Uterus (tissue), 3 donors: ENCODE measurements at regions not wholly inside any gene's neighbourhood (a gene's known extent, or its start where the extent isn't known, plus 50 kb on each side); places are given as distances from the start of the nearest gene placed in this dataset.

Experiments used
- DNase-seq, 2 donors: peaks; one replicate each; pipeline ENCODE4 v3.0.0-alpha.2; 2019 to 2020
- H3K27ac ChIP-seq, 2 donors: fragments of 200-600 bp; sonication (generic); 1 replicate in 1 of 2; 2 replicates in 1 of 2; pipeline ENCODE4 v1.5.1; 2016 to 2018
- H3K27me3 ChIP-seq, 2 donors: fragments of 200-600 bp; sonication (generic); one replicate each; pipeline ENCODE4 v1.5.1; 2018 to 2019; ENCODE audit warnings: control low read depth in 1 of 2
- H3K36me3 ChIP-seq, 2 donors: fragments of 200-600 bp; sonication (generic); one replicate each; pipeline ENCODE4 v1.5.1; 2019; ENCODE audit warnings: control low read depth in 1 of 2
- H3K4me1 ChIP-seq, 2 donors: fragments of 200-600 bp; sonication (generic); one replicate each; pipeline ENCODE4 v1.5.1; 2018 to 2019; ENCODE audit warnings: control low read depth in 1 of 2
- H3K4me3 ChIP-seq, 2 donors: fragments of 200-600 bp; sonication (generic); 1 replicate in 1 of 2; 2 replicates in 1 of 2; pipeline ENCODE4 v1.5.1; 2018 to 2019; ENCODE audit warnings: mild to moderate bottlenecking in 1 of 2
- H3K9me3 ChIP-seq, 2 donors: fragments of 200-600 bp; sonication (generic); one replicate each; pipeline ENCODE4 v1.5.1; 2019; ENCODE audit warnings: control low read depth in 1 of 2
- POLR2A ChIP-seq, 2 donors: fragments of 450-650 bp; IDR thresholded peaks; one replicate each; pipeline ENCODE4 v1.6.1; 2016; ENCODE audit warnings: antibody characterized with exemption in 2 of 2, mild to moderate bottlenecking in 1 of 2, moderate library complexity in 1 of 2
- intact Hi-C: fragments of 100-400 bp; cut with DNase I; formaldehyde crosslinking; loops from one replicate; pipeline ENCODE4 v1.15.1; 2023; ENCODE audit warnings: low total_unique reads
- TF ChIP-seq, protein P1 (sequence below), 4 experiments: fragments of 200-600 bp in 2 of 4; fragments of 450-650 bp in 2 of 4; sonication (generic) in 2 of 4; IDR thresholded peaks; one replicate each; pipeline ENCODE4 v1.5.1; 2016 to 2019; ENCODE audit warnings: antibody characterized with exemption in 4 of 4, mild to moderate bottlenecking in 2 of 4, moderate library complexity in 1 of 4
- donor health status: DM: yes; HTN: yes; CAD: no.

DNA sequence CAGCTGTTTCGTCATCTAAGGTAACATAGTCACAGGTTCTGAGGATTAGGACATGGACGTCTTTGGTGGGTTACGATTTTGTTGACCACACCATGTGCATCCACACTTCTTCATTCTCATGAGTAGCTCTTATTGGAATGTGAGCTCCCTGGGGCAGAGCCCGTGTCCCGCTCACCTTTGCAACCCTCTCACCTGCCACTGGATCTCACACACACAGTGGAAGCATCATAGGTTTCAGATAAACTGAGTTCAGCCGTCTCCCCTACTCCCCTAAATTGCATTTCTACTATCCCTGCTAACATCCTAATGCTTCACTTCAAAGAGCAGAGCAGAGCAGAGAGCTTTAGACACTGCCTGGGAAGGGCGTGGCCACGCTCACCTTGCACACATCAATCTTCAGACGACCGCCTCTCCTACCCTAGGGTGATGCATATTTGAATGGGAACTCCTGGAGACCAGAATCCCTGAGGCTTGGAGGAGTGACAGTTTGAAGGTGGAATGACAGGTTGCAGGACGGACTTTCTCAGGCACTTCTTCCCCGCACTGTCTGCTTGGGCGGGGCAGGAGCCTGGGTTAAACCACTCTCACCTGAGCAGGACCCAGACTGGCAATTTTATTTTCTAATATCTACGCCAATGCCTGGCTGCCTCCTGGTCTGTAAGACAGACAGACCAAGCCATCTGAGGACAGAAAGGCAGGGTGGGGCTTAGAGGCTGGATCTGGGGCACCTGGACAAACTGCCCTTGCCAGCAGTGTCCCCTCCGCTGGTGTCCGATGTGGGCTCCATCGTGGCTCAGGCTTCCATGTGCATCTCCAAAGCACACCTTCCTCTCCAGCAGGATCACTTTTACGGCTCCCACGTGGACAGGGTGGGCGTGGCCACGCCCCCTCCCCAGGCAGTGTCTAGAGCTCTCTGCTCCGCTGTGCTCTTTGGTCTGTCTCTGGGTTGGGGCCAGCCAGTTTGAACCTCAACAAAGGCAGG lies 229.5 kb upstream of the COPS8 start:
- H3K36me3 ChIP-seq = no peaks in the 10 kb centered on the region
- intact Hi-C loops = no loop called here
- H3K27ac ChIP-seq = no peak overlapping the region
- no peaks in the 10 kb centered on the region for H3K4me1 ChIP-seq
- no peak overlapping the region for H3K4me3 ChIP-seq
- no peak for TF ChIP-seq POLR2A (IDR thresholded peaks at IDR 0.05)
- TF ChIP-seq, protein P1, sequence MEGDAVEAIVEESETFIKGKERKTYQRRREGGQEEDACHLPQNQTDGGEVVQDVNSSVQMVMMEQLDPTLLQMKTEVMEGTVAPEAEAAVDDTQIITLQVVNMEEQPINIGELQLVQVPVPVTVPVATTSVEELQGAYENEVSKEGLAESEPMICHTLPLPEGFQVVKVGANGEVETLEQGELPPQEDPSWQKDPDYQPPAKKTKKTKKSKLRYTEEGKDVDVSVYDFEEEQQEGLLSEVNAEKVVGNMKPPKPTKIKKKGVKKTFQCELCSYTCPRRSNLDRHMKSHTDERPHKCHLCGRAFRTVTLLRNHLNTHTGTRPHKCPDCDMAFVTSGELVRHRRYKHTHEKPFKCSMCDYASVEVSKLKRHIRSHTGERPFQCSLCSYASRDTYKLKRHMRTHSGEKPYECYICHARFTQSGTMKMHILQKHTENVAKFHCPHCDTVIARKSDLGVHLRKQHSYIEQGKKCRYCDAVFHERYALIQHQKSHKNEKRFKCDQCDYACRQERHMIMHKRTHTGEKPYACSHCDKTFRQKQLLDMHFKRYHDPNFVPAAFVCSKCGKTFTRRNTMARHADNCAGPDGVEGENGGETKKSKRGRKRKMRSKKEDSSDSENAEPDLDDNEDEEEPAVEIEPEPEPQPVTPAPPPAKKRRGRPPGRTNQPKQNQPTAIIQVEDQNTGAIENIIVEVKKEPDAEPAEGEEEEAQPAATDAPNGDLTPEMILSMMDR (IDR thresholded peaks at IDR 0.05) = no peak
- no peaks in the 10 kb centered on the region for H3K9me3 ChIP-seq
- DNase-seq = no peak
- H3K27me3 ChIP-seq = no peaks in the 10 kb centered on the region

DNA sequence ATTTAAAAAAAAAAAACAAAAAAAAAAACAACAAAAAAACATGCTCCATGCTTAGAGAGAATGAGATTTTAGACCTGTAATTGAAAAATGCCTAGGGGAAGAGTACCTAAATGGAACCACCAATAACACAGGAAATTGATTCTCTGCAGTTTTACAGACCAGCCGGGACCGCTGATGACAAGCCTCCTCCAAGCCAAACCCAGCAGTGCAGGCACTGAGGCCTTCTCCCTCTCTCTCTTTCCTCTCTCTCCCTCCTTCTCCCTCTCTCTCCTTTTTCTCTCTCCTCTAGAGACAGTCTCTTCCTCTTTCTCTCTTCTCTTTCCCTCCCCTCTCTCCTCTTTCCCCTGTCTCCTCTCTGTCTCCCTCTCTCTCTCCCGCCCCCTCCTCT lies 228.8 kb upstream of the COPS8 start:
- intact Hi-C loops = no loop called here
- TF ChIP-seq POLR2A (IDR thresholded peaks at IDR 0.05) = no peak

DNA sequence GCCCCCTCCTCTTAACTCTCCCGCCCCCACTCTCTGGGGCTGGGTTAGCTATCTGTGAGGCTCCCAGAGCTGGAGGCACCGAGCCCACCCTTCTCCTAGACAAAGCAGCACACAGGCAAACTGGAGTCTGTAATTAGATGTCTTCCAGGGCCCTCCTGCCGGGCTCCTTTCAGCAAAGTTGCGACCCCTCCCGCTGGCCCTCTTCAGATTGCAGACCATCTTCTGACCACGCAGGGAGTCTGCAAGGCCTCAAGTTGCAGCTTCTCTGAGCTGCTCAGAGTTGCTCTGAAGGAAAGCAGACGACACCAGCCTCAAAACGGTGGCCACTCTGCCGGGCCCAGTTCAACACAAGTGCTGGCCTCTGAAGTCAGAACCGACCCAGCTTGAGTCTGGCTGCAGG lies 228.4 kb upstream of the COPS8 start:
- no peak overlapping the region for H3K4me3 ChIP-seq
- intact Hi-C loops = no loop called here
- H3K36me3 ChIP-seq = no peaks in the 10 kb centered on the region

More for the DNA sequence above, 228.8 kb upstream of the COPS8 start:
- no peak for DNase-seq
- no peaks in the 10 kb centered on the region for H3K27me3 ChIP-seq
- H3K36me3 ChIP-seq = no peaks in the 10 kb centered on the region
- H3K27ac ChIP-seq = no peak overlapping the region
- no peak overlapping the region for H3K4me3 ChIP-seq
- H3K9me3 ChIP-seq = no peaks in the 10 kb centered on the region
- H3K4me1 ChIP-seq = no peaks in the 10 kb centered on the region

DNA sequence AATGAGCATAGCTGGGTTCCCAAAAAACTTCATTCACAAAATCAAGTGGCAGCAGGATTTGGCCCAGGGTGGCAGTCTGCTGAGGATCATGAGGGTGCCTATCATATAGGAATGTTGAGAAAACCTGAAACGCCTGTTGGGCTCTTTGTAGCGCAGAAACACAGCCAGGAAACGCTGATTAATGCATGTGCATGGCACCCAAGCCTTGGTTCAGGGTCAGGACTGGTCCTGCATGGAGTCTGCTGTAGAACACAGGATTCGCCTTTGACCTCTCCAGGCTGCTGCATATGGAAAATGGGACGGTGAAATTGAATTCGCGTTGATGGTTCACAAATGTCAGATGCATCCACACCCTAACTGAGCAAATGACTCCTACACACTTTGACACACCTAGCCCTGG lies 227.9 kb upstream of the COPS8 start:
- no peak for DNase-seq
- Histone ChIP-seq H3K9me3 (no peaks in the 10 kb centered on the region), H3K27ac (no peak overlapping the region), H3K36me3 (no peaks in the 10 kb centered on the region), H3K4me1 (no peaks in the 10 kb centered on the region), H3K4me3 (no peak overlapping the region), H3K27me3 (no peaks in the 10 kb centered on the region)
- intact Hi-C loops = no loop called here
- TF ChIP-seq POLR2A (IDR thresholded peaks at IDR 0.05) = no peak
- TF ChIP-seq, protein P1 (IDR thresholded peaks at IDR 0.05) = no peak

More for the DNA sequence above, 228.4 kb upstream of the COPS8 start:
- Histone ChIP-seq H3K9me3 (no peaks in the 10 kb centered on the region), H3K27me3 (no peaks in the 10 kb centered on the region), H3K27ac (no peak overlapping the region), H3K4me1 (no peaks in the 10 kb centered on the region)
- DNase-seq = no peak
- TF ChIP-seq, protein P1 (IDR thresholded peaks at IDR 0.05) = no peak
- no peak for TF ChIP-seq POLR2A (IDR thresholded peaks at IDR 0.05)

DNA sequence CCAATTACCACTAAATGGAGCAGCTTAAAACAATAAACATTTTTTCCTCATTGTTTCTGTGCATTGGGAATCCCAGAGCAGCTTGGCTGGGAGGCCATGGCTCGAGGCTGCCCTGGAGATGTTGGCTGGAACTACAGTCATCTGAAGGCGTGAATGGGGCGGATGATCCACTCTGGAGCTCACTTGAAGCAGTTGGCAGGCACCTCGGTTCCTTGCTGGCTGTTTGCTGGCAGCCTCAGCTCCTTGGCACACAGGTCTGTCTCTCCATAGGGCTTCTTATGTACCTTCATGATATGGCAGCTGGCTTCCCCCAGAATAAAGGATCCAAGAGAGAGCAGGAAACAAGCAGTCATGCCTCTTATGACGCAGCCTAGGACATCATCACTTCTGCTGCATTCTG lies 227.0 kb upstream of the COPS8 start:
- no peaks in the 10 kb centered on the region for H3K36me3 ChIP-seq
- H3K4me3 ChIP-seq = no peak overlapping the region
- TF ChIP-seq, protein P1 (IDR thresholded peaks at IDR 0.05) = no peak
- TF ChIP-seq POLR2A (IDR thresholded peaks at IDR 0.05) = no peak
- no peak overlapping the region for H3K27ac ChIP-seq
- intact Hi-C loops = no loop called here
- no peaks in the 10 kb centered on the region for H3K27me3 ChIP-seq
- no peaks in the 10 kb centered on the region for H3K9me3 ChIP-seq
- H3K4me1 ChIP-seq = no peaks in the 10 kb centered on the region
- DNase-seq = no peak
